GM21526 (cell line): ENCODE measurements at regions not wholly inside any gene's neighbourhood (a gene's known extent, or its start where the extent isn't known, plus 50 kb on each side); places are given as distances from the start of the nearest gene placed in this dataset.

ENCODE experiments used
- ATAC-seq: cut with Tn5 transposase; IDR thresholded peaks from one replicate; pipeline ENCODE4 v1.9.1; 2021; ENCODE audit warnings: moderate library complexity; ENCODE audit not compliant: unreplicated experiment, low FRiP score

GRCh38 chr6:126526996-126527606, 187.2 kb downstream of the CENPW start:
- ATAC-seq: no peak

- ATAC-seq: no peak
Observed at GRCh38 chr6:126529637-126530362, 189.9 kb downstream of the CENPW start.

- ATAC-seq: no peak
Observed at GRCh38 chr6:126530775-126531174, 190.9 kb downstream of the CENPW start.

DNA sequence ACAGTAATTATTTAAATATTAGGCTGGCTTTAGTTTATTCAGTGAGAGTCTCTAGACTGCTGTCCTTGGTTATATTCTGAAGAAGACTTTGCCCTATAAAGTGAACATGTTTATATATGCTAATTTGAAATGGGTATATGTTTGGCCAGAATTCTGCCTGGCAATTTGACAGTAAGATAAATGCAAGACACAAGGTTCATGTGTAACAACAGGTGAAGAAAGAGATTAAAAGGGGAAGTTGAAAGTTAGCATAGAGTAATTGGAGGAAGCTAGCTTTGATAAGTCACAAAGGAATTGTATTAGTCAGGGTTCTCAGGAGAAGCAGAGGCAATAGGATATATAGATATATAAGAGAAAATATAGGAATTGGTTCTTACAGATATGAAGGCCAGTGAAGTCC, 191.4 kb downstream of the CENPW start:
- ATAC-seq: no peak

GRCh38 chr6:126531840-126532239, 191.9 kb downstream of the CENPW start:
- ATAC-seq: no peak

- ATAC-seq: no peak
Observed at GRCh38 chr6:126534401-126534800, 194.5 kb downstream of the CENPW start.

- no peak for ATAC-seq
Observed at GRCh38 chr6:126535138-126535537, 195.2 kb downstream of the CENPW start.

DNA sequence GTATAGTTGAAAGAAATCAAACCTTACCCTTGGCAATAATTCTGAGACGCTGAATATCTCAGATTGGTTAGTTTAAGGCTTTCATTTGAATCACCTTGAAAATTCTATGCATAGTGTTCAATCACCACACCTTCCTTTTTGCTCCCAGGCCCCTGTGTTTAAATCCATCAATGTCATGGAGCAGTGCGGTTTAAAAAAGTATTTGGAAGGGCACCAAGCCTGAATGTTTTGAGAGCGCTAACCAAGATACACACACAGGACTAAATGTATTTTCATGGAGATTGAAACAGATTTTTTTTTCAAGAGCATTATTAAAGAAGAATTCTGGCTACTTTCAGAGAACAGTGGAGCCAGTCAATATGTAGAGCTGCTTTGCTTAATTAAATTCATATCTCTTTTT, 195.7 kb downstream of the CENPW start:
- ATAC-seq: no peak

- no peak for ATAC-seq
Observed at GRCh38 chr6:126537061-126537816, 197.3 kb downstream of the CENPW start.

DNA sequence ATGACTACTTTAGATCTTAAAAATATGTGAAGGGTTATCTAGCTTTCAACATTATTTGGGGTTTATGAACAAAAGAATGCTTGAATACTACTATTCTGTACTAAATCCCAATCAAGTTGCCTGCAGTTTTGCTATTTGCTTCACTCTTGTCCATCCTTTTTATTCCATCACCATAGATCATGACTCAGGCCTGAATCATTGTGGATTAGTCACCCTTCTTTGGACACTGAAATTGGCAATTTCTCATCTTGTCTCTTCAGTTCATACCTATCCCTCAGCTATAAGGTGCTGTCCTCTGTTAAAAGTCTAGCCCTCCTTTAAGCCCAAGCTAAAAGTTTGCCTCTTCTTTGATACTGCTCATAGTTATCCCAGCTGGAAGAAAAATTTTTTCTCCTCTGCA, 199.1 kb downstream of the CENPW start:
- ATAC-seq: no peak

- no peak for ATAC-seq
Observed at GRCh38 chr6:126540161-126540560, 200.2 kb downstream of the CENPW start.

GRCh38 chr6:126541806-126542491, 202.0 kb downstream of the CENPW start:
- no peak for ATAC-seq

DNA sequence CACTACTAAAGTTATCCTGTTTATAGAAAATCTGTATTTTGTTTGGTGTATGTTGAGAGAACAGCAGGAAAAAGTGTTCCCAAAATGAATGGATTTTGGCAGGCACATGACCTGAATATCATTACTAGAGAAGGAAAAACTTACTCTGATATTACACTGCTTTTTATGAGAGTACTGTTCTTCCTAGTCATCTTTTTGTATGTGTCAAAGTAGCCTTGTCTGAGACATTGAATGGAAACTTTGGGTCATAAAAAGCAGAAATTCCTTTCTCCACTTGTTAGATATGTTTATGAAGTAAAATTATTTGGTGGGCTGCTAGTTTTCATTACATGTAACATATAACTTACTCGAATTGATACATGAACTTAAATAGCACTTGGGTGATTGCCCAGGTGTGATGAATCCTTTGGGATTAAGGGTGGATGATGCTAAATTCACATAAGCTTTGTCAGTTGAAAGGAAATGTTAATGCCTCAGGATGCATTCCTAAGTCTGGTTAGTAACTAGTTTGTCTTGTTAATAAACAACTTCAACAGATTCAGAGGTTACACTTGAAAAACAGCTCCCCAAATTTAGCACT, 206.7 kb downstream of the CENPW start:
- no peak for ATAC-seq

DNA sequence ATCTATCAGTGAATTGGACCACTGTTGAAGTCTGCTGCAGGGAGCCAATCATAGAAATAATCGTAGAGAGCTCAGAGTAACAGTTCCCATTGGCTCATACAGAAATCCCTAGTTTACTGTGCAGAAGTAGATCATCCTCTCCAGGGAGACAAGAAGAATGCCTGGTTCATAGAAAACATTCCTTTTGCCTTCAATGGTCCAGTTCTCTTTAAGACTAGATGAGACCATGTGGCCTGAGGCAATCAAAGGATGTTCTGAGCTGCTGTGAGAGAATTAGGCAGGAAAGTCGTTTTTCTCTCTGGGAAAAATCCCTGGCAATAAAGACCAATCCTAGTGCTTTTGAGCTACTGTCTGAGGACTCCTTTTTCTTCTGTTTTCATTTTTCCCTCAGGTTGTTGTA, 208.4 kb downstream of the CENPW start:
- ATAC-seq: no peak

DNA sequence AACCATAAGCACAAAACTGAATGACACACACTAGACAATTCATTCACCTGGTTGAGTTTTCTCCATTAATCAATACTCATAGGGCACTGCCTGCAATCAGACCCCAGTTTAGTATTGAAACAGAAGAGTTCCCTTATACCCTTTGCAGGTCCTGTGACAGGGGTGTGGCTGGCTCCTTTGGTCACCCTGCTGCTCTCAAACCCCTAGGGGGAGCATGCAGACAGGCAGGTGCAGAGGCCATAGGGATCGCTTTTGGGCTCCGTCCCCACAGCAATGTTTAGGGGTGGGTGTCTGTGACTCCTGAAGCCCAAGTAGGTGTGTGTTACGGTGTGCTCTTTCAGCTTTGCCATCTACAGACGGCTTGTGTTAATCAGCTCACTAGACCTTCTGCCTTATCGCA, 210.4 kb downstream of the CENPW start:
- no peak for ATAC-seq

DNA sequence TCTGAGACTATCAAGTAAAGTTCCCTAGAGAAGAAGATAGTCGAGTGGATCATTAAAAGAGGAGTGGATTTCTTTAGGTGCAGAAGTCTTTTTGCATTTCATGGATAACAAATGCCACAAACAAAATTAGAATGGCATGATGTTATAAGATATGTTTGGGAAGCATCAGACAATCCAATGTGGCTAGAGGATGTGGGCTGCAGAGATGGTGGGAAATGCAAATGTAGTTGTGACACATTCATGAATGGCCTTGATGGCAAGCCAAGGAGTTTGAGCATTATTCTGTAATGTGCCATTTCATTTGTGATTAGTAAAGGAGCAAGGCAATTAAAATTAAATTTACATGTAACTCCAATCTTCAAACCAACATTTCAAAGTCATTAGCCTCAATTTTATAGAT, 211.9 kb downstream of the CENPW start:
- no peak for ATAC-seq

DNA sequence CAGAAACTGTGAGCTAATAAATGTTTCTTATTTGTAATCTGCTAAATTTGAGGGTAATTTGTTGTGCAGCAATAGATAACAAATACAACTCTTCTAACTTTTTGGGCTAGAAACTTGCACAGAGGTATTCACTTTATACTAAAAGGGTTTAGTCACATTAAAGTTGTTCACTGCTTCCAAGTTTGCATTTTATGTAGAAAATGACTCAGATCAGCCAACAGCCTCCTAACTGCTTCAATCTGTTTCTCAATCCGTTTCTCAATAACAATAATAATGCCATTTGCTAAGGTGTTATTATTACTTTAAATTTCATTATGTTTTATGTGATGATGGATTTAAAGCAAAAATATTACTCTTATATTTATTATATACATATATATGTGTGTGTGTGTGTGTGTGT, 213.9 kb downstream of the CENPW start:
- ATAC-seq: no peak

DNA sequence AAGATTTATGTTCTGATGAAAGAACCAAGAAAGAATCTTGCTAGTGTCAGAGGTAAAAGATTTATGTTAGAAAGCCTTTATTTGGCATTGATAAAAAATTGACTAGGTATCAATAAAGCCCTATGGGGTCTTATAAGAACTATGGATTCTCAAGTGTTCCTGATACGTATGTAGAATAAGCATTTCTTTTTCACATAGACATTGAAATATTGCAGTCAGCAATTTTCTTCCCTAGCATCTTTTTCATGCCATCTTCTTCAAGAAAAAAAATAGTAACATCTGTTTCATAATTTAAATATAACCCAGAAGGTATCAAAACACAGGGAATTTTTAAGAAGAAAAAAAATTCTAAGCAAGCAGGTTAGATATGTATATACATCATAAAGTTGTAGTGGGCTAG, 230.6 kb downstream of the CENPW start:
- no peak for ATAC-seq

DNA sequence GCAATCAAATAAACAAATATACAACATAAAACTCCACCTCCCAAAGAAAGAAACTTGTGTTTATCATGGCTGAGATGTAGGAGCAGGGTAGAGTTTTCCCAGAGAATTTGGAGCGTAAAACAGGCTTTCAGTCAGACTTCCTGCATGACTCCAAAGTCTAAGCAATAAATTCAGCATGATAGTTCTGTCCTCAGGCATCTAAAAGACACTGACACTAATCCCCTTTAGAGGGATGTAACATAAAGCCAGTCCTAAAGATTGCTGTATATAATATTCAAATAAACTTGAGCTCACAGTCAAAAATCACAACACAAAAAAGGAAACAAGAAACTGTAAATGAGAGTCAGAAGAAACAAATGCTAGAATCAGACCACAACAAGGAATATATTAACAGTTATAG, 234.4 kb downstream of the CENPW start:
- ATAC-seq: no peak

DNA sequence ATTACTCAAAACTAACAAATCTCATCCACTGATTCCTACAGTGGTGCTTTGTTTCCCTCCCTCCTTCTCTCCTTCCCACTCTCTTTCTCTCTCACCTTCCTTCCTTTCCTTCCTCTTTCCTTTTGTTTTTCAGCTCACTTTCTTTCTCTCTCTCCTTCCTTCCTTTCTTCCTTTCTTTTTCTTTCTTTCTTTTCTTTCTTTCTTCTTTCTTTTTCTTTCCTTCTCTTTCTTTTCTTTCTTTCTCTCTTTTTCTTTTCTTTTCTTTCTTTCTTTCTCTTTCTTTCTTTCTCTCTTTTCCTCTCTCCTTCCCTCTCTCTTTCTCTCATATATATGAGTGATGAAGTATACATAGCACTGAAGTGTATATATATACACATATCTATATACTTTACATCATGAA, 241.4 kb downstream of the CENPW start:
- no peak for ATAC-seq
